H9 (cell line): ENCODE measurements at regions not wholly inside any gene's neighbourhood (a gene's known extent, or its start where the extent isn't known, plus 50 kb on each side); places are given as distances from the start of the nearest gene placed in this dataset.

Experiments
- DNase-seq: peaks from one replicate; pipeline ENCODE4 v3.0.0-alpha.2; 2017
- H2AFZ ChIP-seq: one replicate; pipeline ENCODE4 v1.6.1; 2013; ENCODE audit warnings: mild to moderate bottlenecking, low read length, control low read depth, moderate library complexity
- H2AK5ac ChIP-seq: 2 replicates; pipeline ENCODE4 v1.6.1; 2013; ENCODE audit warnings: low read length, control low read depth, mixed read lengths; ENCODE audit not compliant: insufficient read length
- H2BK120ac ChIP-seq: one replicate; pipeline ENCODE4 v1.6.1; 2013; ENCODE audit warnings: low read depth, mild to moderate bottlenecking, low read length, control low read depth, inconsistent platforms; ENCODE audit not compliant: poor library complexity, severe bottlenecking
- H2BK12ac ChIP-seq: 2 replicates; pipeline ENCODE4 v1.6.1; 2013; ENCODE audit warnings: low read length, control low read depth, mixed read lengths, low read depth; ENCODE audit not compliant: insufficient read length
- H2BK15ac ChIP-seq: 2 replicates; pipeline ENCODE4 v1.6.1; 2013; ENCODE audit warnings: low read depth, low read length, control low read depth
- H2BK20ac ChIP-seq: one replicate; pipeline ENCODE4 v1.6.1; 2013; ENCODE audit warnings: low read depth, mild to moderate bottlenecking, low read length, control low read depth, inconsistent platforms; ENCODE audit not compliant: poor library complexity, severe bottlenecking
- H2BK5ac ChIP-seq: 2 replicates; pipeline ENCODE4 v1.6.1; 2013; ENCODE audit warnings: low read length, control low read depth, mixed read lengths; ENCODE audit not compliant: insufficient read length
- H3K14ac ChIP-seq: 2 replicates; pipeline ENCODE4 v1.6.1; 2013; ENCODE audit warnings: low read length, control low read depth; ENCODE audit not compliant: insufficient read depth
- H3K18ac ChIP-seq: 2 replicates; pipeline ENCODE4 v1.6.1; 2013; ENCODE audit warnings: low read depth, mild to moderate bottlenecking, mixed read lengths, low read length, control low read depth; ENCODE audit not compliant: insufficient read length
- H3K23ac ChIP-seq: 2 replicates; pipeline ENCODE4 v1.6.1; 2013; ENCODE audit warnings: low read length, control low read depth, mixed read lengths, low read depth; ENCODE audit not compliant: insufficient read length
- H3K23me2 ChIP-seq: 2 replicates; pipeline ENCODE4 v1.6.1; 2013; ENCODE audit warnings: low read depth, mild to moderate bottlenecking, mixed read lengths, low read length, control low read depth; ENCODE audit not compliant: insufficient read length, poor library complexity, severe bottlenecking
- H3K27ac ChIP-seq: 2 replicates; pipeline ENCODE4 v1.5.1; 2013; ENCODE audit warnings: low read length, control low read depth, mixed read lengths, low read depth; ENCODE audit not compliant: insufficient read length
- H3K27me3 ChIP-seq: 2 replicates; pipeline ENCODE4 v1.6.1; 2013; ENCODE audit warnings: low read length, control low read depth, inconsistent platforms; ENCODE audit not compliant: insufficient read depth
- H3K4ac ChIP-seq: 2 replicates; pipeline ENCODE4 v1.6.1; 2013; ENCODE audit warnings: low read depth, mild to moderate bottlenecking, control low read depth, inconsistent platforms, low read length, moderate library complexity
- H3K4me1 ChIP-seq: 2 replicates; pipeline ENCODE4 v1.6.1; 2013; ENCODE audit warnings: low read length, control low read depth, inconsistent platforms; ENCODE audit not compliant: insufficient read depth
- H3K4me2 ChIP-seq: 2 replicates; pipeline ENCODE4 v1.6.1; 2013; ENCODE audit warnings: low read length, control low read depth, mixed read lengths; ENCODE audit not compliant: insufficient read length, insufficient read depth
- H3K56ac ChIP-seq: 2 replicates; pipeline ENCODE4 v1.6.1; 2013; ENCODE audit warnings: low read depth, mild to moderate bottlenecking, mixed read lengths, low read length, control low read depth; ENCODE audit not compliant: insufficient read length
- H3K79me1 ChIP-seq: 2 replicates; pipeline ENCODE4 v1.6.1; 2013; ENCODE audit warnings: low read depth, mild to moderate bottlenecking, moderate library complexity, low read length, control low read depth, inconsistent platforms; ENCODE audit not compliant: insufficient read depth, poor library complexity, severe bottlenecking
- H3K79me2 ChIP-seq: 2 replicates; pipeline ENCODE4 v1.6.1; 2013; ENCODE audit warnings: low read length, control low read depth, inconsistent platforms; ENCODE audit not compliant: insufficient read depth
- H3K9ac ChIP-seq: 2 replicates; pipeline ENCODE4 v1.6.1; 2013; ENCODE audit warnings: low read length, control low read depth, mixed read lengths; ENCODE audit not compliant: insufficient read length; ENCODE audit errors: extremely low read depth
- H3K9me3 ChIP-seq: one replicate; pipeline ENCODE4 v1.6.1; 2013; ENCODE audit warnings: low read depth, low read length, inconsistent platforms; ENCODE audit not compliant: control insufficient read depth
- H3T11ph ChIP-seq: one replicate; pipeline ENCODE4 v1.6.1; 2013; ENCODE audit warnings: mild to moderate bottlenecking, low read length, control low read depth, inconsistent platforms
- H4K20me1 ChIP-seq: one replicate; pipeline ENCODE4 v1.6.1; 2013; ENCODE audit not compliant: control insufficient read depth, insufficient read length, insufficient read depth
- H4K5ac ChIP-seq: 2 replicates; pipeline ENCODE4 v1.6.1; 2013; ENCODE audit warnings: low read depth, mild to moderate bottlenecking, mixed read lengths, low read length, control low read depth; ENCODE audit not compliant: insufficient read length
- H4K8ac ChIP-seq: replicated peaks from 2 replicates; pipeline ENCODE4 v1.6.1; 2013; ENCODE audit warnings: low read length, control low read depth, mixed read lengths, low read depth; ENCODE audit not compliant: insufficient read length
- H4K91ac ChIP-seq: 2 replicates; pipeline ENCODE4 v1.6.1; 2013; ENCODE audit warnings: low read depth, mild to moderate bottlenecking, moderate library complexity, mixed read lengths, low read length, control low read depth; ENCODE audit not compliant: insufficient read length
- H3K27ac Mint-ChIP-seq, 3 experiments: 2 replicates in 2 of 3; 3 replicates in 1 of 3; pipeline ENCODE4 v1.8.0; 2020 to 2021; ENCODE audit warnings: mixed read lengths in 3 of 3, mild to moderate bottlenecking in 1 of 3, moderate library complexity in 1 of 3
- H3K27me3 Mint-ChIP-seq: 2 replicates; pipeline ENCODE4 v1.8.0; 2021; ENCODE audit warnings: low read depth, mild to moderate bottlenecking, moderate library complexity, mixed read lengths
- H3K36me3 Mint-ChIP-seq, 3 experiments: 2 replicates in 2 of 3; 3 replicates in 1 of 3; pipeline ENCODE4 v1.8.0; 2020 to 2021; ENCODE audit warnings: low read depth in 3 of 3, mixed read lengths in 3 of 3; ENCODE audit not compliant: insufficient read depth in 1 of 3
- H3K4me1 Mint-ChIP-seq, 2 experiments: 2 replicates each; pipeline ENCODE4 v1.8.0; 2020; ENCODE audit warnings: mixed read lengths in 2 of 2
- H3K4me3 Mint-ChIP-seq, 2 experiments: 2 replicates in 1 of 2; 3 replicates in 1 of 2; pipeline ENCODE4 v1.8.0; 2020 to 2021; ENCODE audit warnings: mild to moderate bottlenecking in 2 of 2, mixed read lengths in 2 of 2, moderate library complexity in 1 of 2
- H3K9me3 Mint-ChIP-seq, 2 experiments: 2 replicates in 1 of 2; 3 replicates in 1 of 2; pipeline ENCODE4 v1.8.0; 2020; ENCODE audit warnings: mild to moderate bottlenecking in 2 of 2, mixed read lengths in 2 of 2, moderate library complexity in 1 of 2
- CTCF ChIP-seq: fragments of 200-600 bp; sonication (generic); conservative IDR thresholded peaks from 3 replicates; pipeline ENCODE4 v1.8.0; 2021; ENCODE audit warnings: antibody characterized with exemption, mild to moderate bottlenecking
- WGBS: extraction: QIAGEN DNeasy Blood & Tissue Kit; methylation state at CpG from one replicate; pipeline ENCODE4 v1.1.7; 2013; ENCODE audit warnings: missing lambda C conversion rate, low lambda C conversion rate, mixed read lengths; ENCODE audit not compliant: insufficient read length; ENCODE audit errors: extremely low coverage; 5-methylcytosine and 5-hydroxymethylcytosine counted together

DNA sequence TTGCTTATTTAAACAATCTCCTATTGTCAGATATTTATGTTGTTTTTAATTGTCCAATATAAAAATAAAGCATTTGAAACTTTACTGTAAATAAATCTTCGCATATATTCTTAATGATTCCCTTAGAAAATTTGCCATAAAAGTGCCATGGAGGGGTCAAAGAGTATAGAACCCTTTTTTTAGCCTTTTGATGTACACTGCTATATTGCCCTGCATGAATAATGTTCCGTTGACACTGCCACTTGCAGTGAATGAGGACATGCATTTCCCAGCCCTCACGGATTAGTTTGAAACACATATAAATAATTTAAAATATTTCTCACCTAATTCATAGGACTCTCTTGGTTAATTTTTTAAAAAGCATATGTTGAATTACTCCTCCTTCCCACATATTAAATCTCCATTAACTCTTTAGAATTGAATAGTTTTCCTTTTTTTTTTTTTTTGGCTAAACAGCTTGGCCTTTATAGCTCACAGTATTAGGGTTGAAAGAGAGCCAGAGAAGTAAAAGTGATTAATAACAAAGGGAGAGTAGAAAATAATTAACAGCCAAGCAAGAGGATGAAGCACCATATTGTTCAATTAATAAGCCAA is 129.8 kb upstream of the SGCD start:
- Histone ChIP-seq H4K8ac (no peak overlapping the region), H3K9me3 (no peaks in the 10 kb centered on the region), H3K9ac (no peak overlapping the region), H3K23me2 (no peaks in the 10 kb centered on the region), H3K4me1 (no peaks in the 10 kb centered on the region), H4K91ac (no peak overlapping the region), H2AFZ (no peak overlapping the region), H3K27ac (no peak overlapping the region), H2BK5ac (no peak overlapping the region), H3K4me2 (no peak overlapping the region), H3K14ac (no peak overlapping the region), H4K5ac (no peak overlapping the region), H3K79me1 (no peaks in the 10 kb centered on the region), H3K56ac (no peak overlapping the region), H3K79me2 (no peaks in the 10 kb centered on the region), H2BK120ac (no peak overlapping the region), H2AK5ac (no peak overlapping the region), H2BK20ac (no peak overlapping the region), H2BK15ac (no peak overlapping the region), H3T11ph (no peak overlapping the region), H4K20me1 (no peaks in the 10 kb centered on the region), H3K23ac (no peak overlapping the region), H2BK12ac (no peak overlapping the region), H3K4ac (no peak overlapping the region), H3K18ac (no peak overlapping the region), H3K27me3 (no peaks in the 10 kb centered on the region)
- no peak for TF ChIP-seq CTCF
- Mint-ChIP-seq H3K9me3 (no peaks in the 10 kb centered on the region), H3K27ac (no peak overlapping the region), H3K27me3 (no peaks in the 10 kb centered on the region), H3K4me3 (no peak overlapping the region), H3K36me3 (no peaks in the 10 kb centered on the region), H3K4me1 (peaks cover 9% of the 10 kb centered on the region in 2 experiments)
- no CpG with 5 or more reads among the region's 3 CpGs for WGBS
- no peak for DNase-seq
